Activated CD4-positive, alpha-beta memory T cell treated with anti-CD3 and anti-CD28 coated beads, Interleukin-2, amount 10 ng/mL, durations not matched to agents 7 days and 5 days (primary cell): ENCODE measurements at regions not wholly inside any gene's neighbourhood (a gene's known extent, or its start where the extent isn't known, plus 50 kb on each side); places are given as distances from the start of the nearest gene placed in this dataset.
"Not testable (repeated sequence)": the region's sequence is repeated elsewhere in the genome, so short reads cannot be mapped to it uniquely, and the experiment has no call there.

Experiments used
- CTCF ChIA-PET: fragments of 350-600 bp; sonication (Branson Sonifier 250); formaldehyde crosslinking; loops from one replicate; lab custom pipeline; 2021; ENCODE audit warnings: antibody characterized with exemption, inconsistent platforms; lab: Charles Lee
- POLR2A ChIA-PET: fragments of 350-600 bp; sonication (Branson Sonifier 250); formaldehyde crosslinking; loops from one replicate; lab custom pipeline; 2021; ENCODE audit warnings: antibody characterized with exemption; lab: Charles Lee
- DNase-seq: peaks from one replicate; pipeline ENCODE4 v3.0.0-alpha.2; 2020
- H3K27ac Mint-ChIP-seq: one replicate; pipeline ENCODE4 v1.8.0; 2021; ENCODE audit warnings: mild to moderate bottlenecking, mixed read lengths
- H3K27me3 Mint-ChIP-seq: one replicate; pipeline ENCODE4 v1.8.0; 2021; ENCODE audit warnings: mixed read lengths
- H3K36me3 Mint-ChIP-seq: one replicate; pipeline ENCODE4 v1.8.0; 2021; ENCODE audit warnings: low read depth, mixed read lengths
- H3K4me1 Mint-ChIP-seq: one replicate; pipeline ENCODE4 v1.8.0; 2021; ENCODE audit warnings: mixed read lengths
- H3K4me3 Mint-ChIP-seq: one replicate; pipeline ENCODE4 v1.8.0; 2021; ENCODE audit warnings: mild to moderate bottlenecking, mixed read lengths
- H3K9me3 Mint-ChIP-seq: one replicate; pipeline ENCODE4 v1.8.0; 2021; ENCODE audit warnings: mixed read lengths

GRCh38 chr3:74021449-74021848 is 396.7 kb upstream of the PDZRN3 start:
- ChIA-PET POLR2A (no interaction called here), CTCF (no interaction called here)
- Mint-ChIP-seq H3K27me3 (no peaks in the 10 kb centered on the region), H3K4me1 (no peaks in the 10 kb centered on the region), H3K9me3 (peaks cover 7% of the 10 kb centered on the region), H3K4me3 (no peak overlapping the region), H3K27ac (no peak overlapping the region), H3K36me3 (no peaks in the 10 kb centered on the region)
- DNase-seq = no peak

GRCh38 chr3:74009961-74010844 is 385.5 kb upstream of the PDZRN3 start:
- H3K4me3 Mint-ChIP-seq = no peak overlapping the region
- no peaks in the 10 kb centered on the region for H3K27me3 Mint-ChIP-seq
- H3K9me3 Mint-ChIP-seq = peaks cover 3% of the 10 kb centered on the region
- POLR2A ChIA-PET = no interaction called here
- no peak overlapping the region for H3K27ac Mint-ChIP-seq
- no peaks in the 10 kb centered on the region for H3K4me1 Mint-ChIP-seq
- DNase-seq = no peak
- H3K36me3 Mint-ChIP-seq = no peaks in the 10 kb centered on the region
- CTCF ChIA-PET = no interaction called here

DNA sequence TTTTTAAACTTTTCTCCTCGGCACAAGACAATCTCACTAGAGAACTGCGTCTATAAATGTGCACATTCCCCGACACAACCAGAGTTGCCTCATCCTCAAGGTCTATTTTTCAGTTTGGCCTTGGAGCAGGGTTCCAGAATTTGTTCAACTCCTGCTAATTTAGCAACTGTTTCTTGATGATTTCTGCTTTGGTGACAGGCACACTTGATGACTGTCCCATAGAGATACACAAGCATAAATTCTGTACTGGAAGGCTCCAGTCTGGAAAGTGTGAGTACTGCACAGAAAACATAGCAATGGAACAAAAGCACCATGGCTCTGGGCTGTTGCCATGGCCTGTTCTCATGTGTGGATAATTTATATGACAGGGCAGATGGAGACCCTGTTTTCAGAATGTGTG is 379.6 kb upstream of the PDZRN3 start:
- Mint-ChIP-seq H3K4me1 (no peaks in the 10 kb centered on the region), H3K9me3 (no peaks in the 10 kb centered on the region), H3K4me3 (no peak overlapping the region), H3K36me3 (no peaks in the 10 kb centered on the region), H3K27ac (no peak overlapping the region), H3K27me3 (no peaks in the 10 kb centered on the region)
- POLR2A ChIA-PET = no interaction called here
- CTCF ChIA-PET = no interaction called here
- no peak for DNase-seq

DNA sequence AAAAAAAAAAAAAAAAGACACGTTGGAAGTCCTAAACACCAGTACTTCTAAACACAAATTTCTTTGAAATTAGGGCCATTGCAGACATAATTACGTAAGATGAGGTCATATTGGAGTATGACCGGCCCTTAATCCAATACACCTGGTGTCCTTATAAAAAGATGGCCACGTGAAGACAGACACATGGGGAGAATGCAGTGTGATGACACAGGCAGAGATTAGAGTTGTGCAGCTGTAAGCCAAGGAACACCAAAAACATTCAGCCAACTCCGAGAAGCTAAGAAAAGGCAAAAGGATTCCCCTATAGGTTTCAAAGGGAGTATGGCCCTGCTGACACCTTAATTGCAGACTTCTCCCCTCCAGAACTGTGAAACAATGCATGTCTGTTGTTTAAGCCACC is 379.0 kb upstream of the PDZRN3 start:
- H3K9me3 Mint-ChIP-seq = no peaks in the 10 kb centered on the region
- no peaks in the 10 kb centered on the region for H3K27me3 Mint-ChIP-seq
- H3K4me3 Mint-ChIP-seq = no peak overlapping the region
- no peaks in the 10 kb centered on the region for H3K36me3 Mint-ChIP-seq
- no peak overlapping the region for H3K27ac Mint-ChIP-seq
- DNase-seq = no peak
- H3K4me1 Mint-ChIP-seq = no peaks in the 10 kb centered on the region
- ChIA-PET CTCF (no interaction called here), POLR2A (no interaction called here)

DNA sequence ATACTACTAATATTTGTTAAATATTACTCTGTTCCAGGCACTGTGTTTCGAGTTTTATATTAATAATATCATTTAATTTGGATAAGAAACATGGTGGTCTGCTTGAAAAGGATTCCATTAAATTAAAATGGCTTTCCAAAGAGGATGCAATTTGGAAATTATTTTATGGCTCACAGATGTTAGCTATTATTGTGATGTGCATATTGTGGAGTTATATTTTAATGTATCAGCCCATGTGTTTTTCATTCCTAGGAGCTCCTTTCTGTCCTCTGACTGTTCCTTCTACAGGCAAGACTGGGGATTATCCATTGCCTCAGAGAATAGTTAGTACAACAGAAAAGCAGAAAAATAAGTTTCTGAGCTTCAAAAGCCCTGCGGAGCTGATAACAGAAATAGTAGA is 376.7 kb upstream of the PDZRN3 start:
- Mint-ChIP-seq H3K36me3 (no peaks in the 10 kb centered on the region), H3K27ac (no peak overlapping the region), H3K4me3 (no peak overlapping the region), H3K4me1 (no peaks in the 10 kb centered on the region), H3K27me3 (no peaks in the 10 kb centered on the region), H3K9me3 (no peaks in the 10 kb centered on the region)
- ChIA-PET POLR2A (no interaction called here), CTCF (no interaction called here)
- DNase-seq = no peak

DNA sequence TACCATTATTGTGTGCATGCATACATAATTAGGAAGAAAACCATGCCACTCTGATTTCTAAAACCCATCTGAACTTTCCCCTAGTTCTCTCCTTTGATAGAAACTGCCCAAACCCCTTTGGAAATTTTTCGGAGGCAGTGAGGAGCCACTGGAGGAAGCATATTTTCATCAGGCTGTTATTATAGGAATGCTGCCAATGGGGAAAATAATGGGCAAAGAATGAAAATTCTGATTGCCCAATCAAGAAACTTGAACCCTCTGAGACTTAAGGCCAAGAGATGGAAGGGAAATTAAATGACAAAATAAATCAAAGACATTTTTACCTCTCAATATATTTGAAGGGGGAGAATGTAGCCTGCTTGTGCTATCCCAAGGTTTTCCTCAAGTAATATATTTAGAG is 376.0 kb upstream of the PDZRN3 start:
- Mint-ChIP-seq H3K4me3 (no peak overlapping the region), H3K4me1 (no peaks in the 10 kb centered on the region), H3K27ac (no peak overlapping the region), H3K27me3 (no peaks in the 10 kb centered on the region), H3K36me3 (no peaks in the 10 kb centered on the region), H3K9me3 (no peaks in the 10 kb centered on the region)
- no peak for DNase-seq
- ChIA-PET CTCF (no interaction called here), POLR2A (no interaction called here)

DNA sequence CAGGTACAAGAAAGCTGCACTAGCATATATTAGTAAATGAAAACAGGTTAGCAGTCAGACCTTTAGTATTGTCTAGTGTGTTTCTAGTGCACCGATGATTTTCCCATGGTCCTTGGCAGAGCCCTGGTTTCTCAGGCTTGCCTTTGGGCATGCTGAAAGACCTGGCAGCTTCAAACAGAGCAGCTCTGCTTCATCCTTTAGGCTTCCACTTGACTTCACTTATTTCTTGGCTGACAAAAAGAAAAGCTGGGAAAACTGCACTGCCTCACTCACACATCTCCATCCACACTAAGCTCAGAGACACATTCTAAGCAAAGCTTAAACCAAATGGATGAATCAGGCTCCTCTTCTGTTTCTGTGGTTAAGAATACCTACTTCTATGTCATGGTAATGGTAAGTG is 374.8 kb upstream of the PDZRN3 start:
- DNase-seq = no peak
- CTCF ChIA-PET = no interaction called here
- H3K9me3 Mint-ChIP-seq = no peaks in the 10 kb centered on the region
- no peaks in the 10 kb centered on the region for H3K27me3 Mint-ChIP-seq
- no peaks in the 10 kb centered on the region for H3K4me1 Mint-ChIP-seq
- no peak overlapping the region for H3K27ac Mint-ChIP-seq
- H3K36me3 Mint-ChIP-seq = no peaks in the 10 kb centered on the region
- no peak overlapping the region for H3K4me3 Mint-ChIP-seq
- POLR2A ChIA-PET = no interaction called here

DNA sequence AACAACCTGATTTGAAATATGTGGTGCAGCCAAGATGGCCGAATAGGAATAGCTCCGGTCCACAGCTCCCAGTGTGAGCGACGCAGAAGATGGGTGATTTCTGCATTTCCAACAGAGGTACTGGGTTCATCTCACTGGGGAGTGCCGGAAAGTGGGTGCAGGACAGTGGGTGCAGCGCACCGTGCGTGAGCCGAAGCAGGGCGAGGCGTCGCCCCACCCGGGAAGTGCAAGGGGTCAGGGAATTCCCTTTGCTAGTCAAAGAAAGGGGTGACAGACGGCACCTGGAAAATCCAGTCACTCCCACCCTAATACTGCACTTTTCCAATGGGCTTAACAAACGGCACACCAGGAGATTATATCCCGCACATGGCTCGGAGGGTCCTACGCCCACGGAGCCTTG is 365.9 kb upstream of the PDZRN3 start:
- H3K4me1 Mint-ChIP-seq, POLR2A ChIA-PET: not testable (repeated sequence)
- H3K9me3 Mint-ChIP-seq = peaks cover 14% of the 10 kb centered on the region

GRCh38 chr3:73966733-73967132 is 342.0 kb upstream of the PDZRN3 start:
- CTCF ChIA-PET = no interaction called here
- POLR2A ChIA-PET = no interaction called here
- H3K9me3 Mint-ChIP-seq = peaks cover 1% of the 10 kb centered on the region
- no peaks in the 10 kb centered on the region for H3K36me3 Mint-ChIP-seq
- no peak overlapping the region for H3K27ac Mint-ChIP-seq
- no peaks in the 10 kb centered on the region for H3K27me3 Mint-ChIP-seq
- H3K4me3 Mint-ChIP-seq = no peak overlapping the region
- DNase-seq = no peak
- no peaks in the 10 kb centered on the region for H3K4me1 Mint-ChIP-seq

More for the DNA sequence above, 365.9 kb upstream of the PDZRN3 start:
- CTCF ChIA-PET, DNase-seq, H3K27me3 Mint-ChIP-seq, H3K36me3 Mint-ChIP-seq, H3K27ac Mint-ChIP-seq, H3K4me3 Mint-ChIP-seq: not testable (repeated sequence)

DNA sequence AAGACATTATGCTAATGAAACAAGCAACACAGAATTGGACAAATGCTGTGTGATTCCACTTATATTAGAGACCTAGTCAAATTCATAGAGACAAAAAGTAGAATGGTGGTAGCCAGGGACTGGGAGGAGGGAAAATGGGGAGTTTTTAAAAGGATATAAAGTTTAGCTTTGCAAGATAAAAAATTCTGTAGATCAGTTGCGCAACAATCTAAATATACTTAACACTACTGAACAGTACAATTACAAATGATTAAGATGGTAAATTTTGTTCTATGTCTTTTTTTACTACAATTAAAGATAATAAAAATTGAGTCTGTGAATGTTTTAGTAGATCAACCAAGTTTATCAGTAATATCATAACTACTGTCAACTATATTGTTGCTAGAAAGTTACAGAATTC is 340.1 kb upstream of the PDZRN3 start:
- Mint-ChIP-seq H3K27ac (no peak overlapping the region), H3K4me1 (no peaks in the 10 kb centered on the region), H3K36me3 (no peaks in the 10 kb centered on the region), H3K4me3 (no peak overlapping the region), H3K9me3 (peaks cover 3% of the 10 kb centered on the region), H3K27me3 (no peaks in the 10 kb centered on the region)
- DNase-seq = no peak
- ChIA-PET CTCF (no interaction called here), POLR2A (no interaction called here)

GRCh38 chr3:73955494-73956070 is 330.8 kb upstream of the PDZRN3 start:
- H3K4me3 Mint-ChIP-seq = no peak overlapping the region
- CTCF ChIA-PET = no interaction called here
- no peaks in the 10 kb centered on the region for H3K4me1 Mint-ChIP-seq
- H3K36me3 Mint-ChIP-seq = no peaks in the 10 kb centered on the region
- no peak for DNase-seq
- H3K9me3 Mint-ChIP-seq = peaks cover 8% of the 10 kb centered on the region
- POLR2A ChIA-PET = no interaction called here
- H3K27ac Mint-ChIP-seq = no peak overlapping the region
- H3K27me3 Mint-ChIP-seq = no peaks in the 10 kb centered on the region

DNA sequence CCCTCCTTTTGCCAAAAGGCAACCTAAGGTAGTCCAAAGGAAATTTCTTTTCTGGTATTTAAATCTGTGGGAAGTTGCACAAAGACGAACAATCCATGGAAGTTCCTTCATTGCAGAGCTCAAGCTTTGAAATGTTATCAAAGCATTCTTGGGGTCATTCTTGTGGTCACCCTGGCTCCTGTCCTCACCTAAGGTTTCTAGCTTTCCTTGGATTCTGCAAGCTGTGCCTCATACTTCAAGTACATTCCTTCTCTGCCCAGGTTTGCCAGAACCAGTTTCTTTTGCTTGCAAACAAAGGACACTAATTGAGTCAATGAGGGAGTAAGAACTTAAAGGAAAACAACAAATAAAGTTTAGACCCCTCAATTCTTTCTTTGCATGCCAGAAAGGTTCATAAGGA is 329.8 kb upstream of the PDZRN3 start:
- H3K27ac Mint-ChIP-seq = no peak overlapping the region
- H3K9me3 Mint-ChIP-seq = peaks cover 11% of the 10 kb centered on the region

DNA sequence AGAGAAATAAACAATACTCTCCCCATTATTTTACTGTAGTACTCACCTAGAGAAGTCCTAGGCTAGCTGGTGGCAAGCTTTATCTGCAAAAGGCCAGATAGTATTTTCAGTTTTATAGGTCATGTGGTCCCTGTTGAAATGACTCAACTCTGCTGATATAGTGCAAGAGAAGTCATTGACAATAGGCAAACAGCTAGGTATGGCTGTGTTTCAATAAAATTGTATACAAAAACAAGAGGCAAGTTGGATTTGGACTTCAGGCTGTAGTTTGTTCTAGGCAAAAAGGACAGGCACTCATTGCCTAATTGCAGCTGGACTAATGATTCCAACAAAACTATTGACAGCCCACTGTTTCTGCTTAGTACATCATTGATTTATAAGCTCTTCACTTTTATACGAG is 328.0 kb upstream of the PDZRN3 start:
- ChIA-PET CTCF (no interaction called here), POLR2A (no interaction called here)
- no peak overlapping the region for H3K4me3 Mint-ChIP-seq
- H3K9me3 Mint-ChIP-seq = peaks cover 11% of the 10 kb centered on the region
- no peaks in the 10 kb centered on the region for H3K27me3 Mint-ChIP-seq
- H3K27ac Mint-ChIP-seq = no peak overlapping the region
- no peak for DNase-seq
- no peaks in the 10 kb centered on the region for H3K4me1 Mint-ChIP-seq
- H3K36me3 Mint-ChIP-seq = no peaks in the 10 kb centered on the region

More for the DNA sequence above, 329.8 kb upstream of the PDZRN3 start:
- Mint-ChIP-seq H3K4me1 (no peaks in the 10 kb centered on the region), H3K36me3 (no peaks in the 10 kb centered on the region), H3K4me3 (no peak overlapping the region), H3K27me3 (no peaks in the 10 kb centered on the region)
- no peak for DNase-seq
- CTCF ChIA-PET = no interaction called here
- POLR2A ChIA-PET = no interaction called here
